Ovary (tissue), 7 donors: ENCODE measurements at regions not wholly inside any gene's neighbourhood (a gene's known extent, or its start where the extent isn't known, plus 50 kb on each side); places are given as distances from the start of the nearest gene placed in this dataset.

Source experiments
- DNase-seq, 5 donors: peaks; one replicate each; pipeline ENCODE4 v3.0.0-alpha.2; 2019 to 2020
- H3K27ac ChIP-seq, 2 donors: fragments of 200-600 bp; one replicate each; pipeline versions ENCODE4 v1.5.1 to v1.8.0; 2019 to 2022
- H3K27me3 ChIP-seq: fragments of 200-600 bp; one replicate; pipeline ENCODE4 v1.8.0; 2022
- H3K36me3 ChIP-seq: fragments of 200-600 bp; sonication (generic); one replicate; pipeline ENCODE4 v1.5.1; 2019
- H3K4me1 ChIP-seq: one replicate; pipeline ENCODE4 v1.8.1; 2013; ENCODE audit warnings: mild to moderate bottlenecking, moderate library complexity; ENCODE audit not compliant: insufficient read depth
- H3K4me3 ChIP-seq: fragments of 200-600 bp; sonication (generic); one replicate; pipeline ENCODE4 v1.5.1; 2017
- H3K9me3 ChIP-seq, 2 donors: fragments of 200-600 bp in 1 of 2; sonication (generic) in 1 of 2; one replicate each; pipeline versions ENCODE4 v1.5.1 to v1.8.1; 2013 to 2019; ENCODE audit warnings: mild to moderate bottlenecking in 1 of 2, moderate library complexity in 1 of 2
- CTCF ChIP-seq, 3 donors: fragments of 450-650 bp in 2 of 3; fragments of 200-600 bp in 1 of 3; IDR thresholded peaks; one replicate each; pipeline versions ENCODE4 v1.5.1 to v1.8.0; 2016 to 2022; ENCODE audit warnings: antibody characterized with exemption in 3 of 3, mild to moderate bottlenecking in 1 of 3
- EP300 ChIP-seq: sonication (generic); formaldehyde crosslinking; IDR thresholded peaks from one replicate; pipeline ENCODE4 v1.6.1; 2017; ENCODE audit warnings: antibody characterized with exemption
- POLR2A ChIP-seq: fragments of 450-650 bp; IDR thresholded peaks from one replicate; pipeline ENCODE4 v1.6.1; 2017; ENCODE audit warnings: antibody characterized with exemption, mild to moderate bottlenecking, moderate library complexity
- WGBS, 3 donors: extraction: QIAGEN DNeasy Blood & Tissue Kit in 1 of 3; methylation state at CpG; one replicate each; pipeline versions ENCODE4 v1.1.5 to v1.1.7; 2013 to 2017; 5-methylcytosine and 5-hydroxymethylcytosine counted together
- intact Hi-C, 4 donors: fragments of 100-400 bp; cut with DNase I; formaldehyde crosslinking; loops; one replicate each; pipeline versions ENCODE4 v1.11.0 to v1.15.1; 2022 to 2023
- donor health status: DM: no; HTN: no; CAD: no; lungs with moderate emphysema.
- donor health status: DM: no; HTN: no; CAD: no.
- donor health status: Bipolar disorder and iron deficiency.
- donor health status: DM: no; HTN: no; CAD: no.
- donor health status: DM: yes; HTN: yes; CAD: no.

GRCh38 chr13:111860231-111860552 is 206.8 kb upstream of the SOX1 start:
- Histone ChIP-seq H3K4me3 (no peak overlapping the region), H3K36me3 (no peaks in the 10 kb centered on the region), H3K9me3 (no peaks in the 10 kb centered on the region), H3K27ac (no peak overlapping the region), H3K27me3 (no peaks in the 10 kb centered on the region), H3K4me1 (no peaks in the 10 kb centered on the region)
- TF ChIP-seq POLR2A (no peak), CTCF (IDR thresholded peaks at IDR 0.05) (no peak), EP300 (no peak)
- 15 to 32% (median 18%) methylated on average over 3 of the region's 3 CpGs for WGBS, 3 donors
- intact Hi-C loops, result no loop called here
- no peak for DNase-seq

DNA sequence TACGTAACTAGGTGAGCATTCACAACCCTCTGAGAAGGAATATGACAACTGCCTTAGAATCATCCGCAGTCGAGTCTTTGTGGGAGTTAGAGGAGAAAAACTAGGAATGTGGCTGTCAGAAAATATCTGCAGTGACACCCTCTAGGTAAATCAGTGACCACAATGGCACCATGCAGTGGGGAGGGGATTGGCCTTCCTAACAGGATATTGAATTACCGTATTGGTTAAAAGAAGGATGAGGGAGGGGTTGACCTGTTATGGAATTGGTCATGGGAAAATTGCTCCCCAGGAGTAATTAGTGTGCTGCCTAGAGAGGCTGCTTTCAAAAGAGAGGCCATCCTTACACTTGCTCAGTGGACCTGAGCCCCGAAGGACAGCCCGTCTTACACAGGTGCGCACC is 205.6 kb upstream of the SOX1 start:
- 89 to 94% (median 90%) methylated on average over 7 of the region's 7 CpGs for WGBS, 3 donors
- intact Hi-C loops, result no loop called here
- Histone ChIP-seq H3K9me3 (no peaks in the 10 kb centered on the region), H3K27me3 (no peaks in the 10 kb centered on the region), H3K4me1 (no peaks in the 10 kb centered on the region), H3K4me3 (no peak overlapping the region), H3K36me3 (no peaks in the 10 kb centered on the region), H3K27ac (no peak overlapping the region)
- TF ChIP-seq EP300, result no peak
- no peak for TF ChIP-seq POLR2A
- no peak for TF ChIP-seq CTCF (IDR thresholded peaks at IDR 0.05)
- no peak for DNase-seq

DNA sequence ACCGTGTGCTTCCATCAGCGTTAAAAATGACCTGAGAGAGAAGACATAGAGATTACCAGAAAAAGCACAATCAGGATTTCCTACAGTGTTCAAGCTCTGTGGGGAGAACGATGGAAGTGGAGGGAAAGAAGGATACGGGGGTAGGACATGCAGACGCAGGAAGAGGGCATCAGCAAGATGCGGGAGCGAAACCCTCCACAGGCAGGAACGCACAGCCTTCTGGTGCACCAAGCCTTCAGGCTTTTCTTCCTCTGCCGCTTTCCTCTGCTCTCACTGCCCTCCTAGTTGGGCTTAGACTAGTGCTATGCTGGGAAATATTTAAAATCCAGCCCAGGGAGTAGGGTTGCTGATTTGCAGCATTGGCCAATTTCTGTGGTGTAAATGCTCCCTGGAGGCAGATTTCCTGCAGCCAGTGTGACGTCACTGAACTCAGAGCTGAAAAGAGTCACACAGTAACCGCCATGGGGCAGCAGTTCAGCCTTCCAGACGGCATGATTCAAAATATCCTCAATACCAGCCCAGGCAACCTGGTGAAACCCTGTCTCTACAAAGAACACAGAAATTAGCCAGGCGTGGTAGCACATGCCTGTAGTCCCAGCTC is 205.1 kb upstream of the SOX1 start:
- no peak overlapping the region for H3K4me3 ChIP-seq

GRCh38 chr13:111862836-111863815 is 203.8 kb upstream of the SOX1 start:
- TF ChIP-seq EP300 (no peak), CTCF (IDR thresholded peaks at IDR 0.05) (no peak), POLR2A (no peak)
- intact Hi-C loops, result no loop called here
- no peaks in the 10 kb centered on the region for H3K9me3 ChIP-seq
- no peaks in the 10 kb centered on the region for H3K36me3 ChIP-seq
- no peak overlapping the region for H3K27ac ChIP-seq
- 81 to 87% (median 84%) methylated on average over 33 of the region's 33 CpGs for WGBS, 3 donors
- H3K4me3 ChIP-seq, result no peak overlapping the region
- H3K27me3 ChIP-seq, result no peaks in the 10 kb centered on the region
- H3K4me1 ChIP-seq, result no peaks in the 10 kb centered on the region
- DNase-seq, result no peak

More for the DNA sequence above, 205.1 kb upstream of the SOX1 start:
- TF ChIP-seq POLR2A (no peak), EP300 (no peak), CTCF (IDR thresholded peaks at IDR 0.05) (no peak)
- intact Hi-C loops, result no loop called here
- Histone ChIP-seq H3K27me3 (no peaks in the 10 kb centered on the region), H3K4me1 (no peaks in the 10 kb centered on the region), H3K9me3 (no peaks in the 10 kb centered on the region), H3K36me3 (no peaks in the 10 kb centered on the region), H3K27ac (no peak overlapping the region)
- 84 to 87% (median 85%) methylated on average over 13 of the region's 13 CpGs for WGBS, 3 donors
- DNase-seq, result no peak
